ENCODE measurements at regions not wholly inside any gene's neighbourhood (a gene's known extent, or its start where the extent isn't known, plus 50 kb on each side); places are given as distances from the start of the nearest gene placed in this dataset.

DNA sequence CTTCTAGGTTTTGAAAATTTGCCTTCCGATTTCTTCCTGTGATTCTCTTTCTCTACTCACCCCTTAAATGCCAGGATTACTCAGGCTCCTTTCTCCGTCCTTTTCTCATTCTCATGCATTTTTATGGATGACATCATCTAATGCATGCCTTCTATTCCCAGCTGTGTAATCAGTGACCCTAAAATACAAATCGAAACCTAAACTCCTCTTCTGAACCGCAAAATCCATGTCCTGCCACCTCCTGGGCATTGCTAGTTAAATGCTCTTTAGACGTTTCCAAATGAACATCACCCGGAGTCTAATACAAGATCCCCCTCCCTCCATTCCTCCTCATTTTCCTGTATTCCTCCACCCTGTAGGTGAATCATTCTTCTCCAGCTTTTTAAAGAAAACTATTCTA is 1703.1 kb upstream of the FLRT2 start:
- intact Hi-C loops (cut with micrococcal nuclease): no loop called here
- 78% methylated on average over 6 of the region's 6 CpGs for WGBS (ENCODE audit: insufficient coverage)
- no peaks in the 10 kb centered on the region for H3K36me3 ChIP-seq (replicated peaks in 1 of 2; ENCODE audit: control insufficient read depth in 1 of 2, insufficient read depth in 2 of 2, low read length in 2 of 2)
- H3K27ac ChIP-seq (ENCODE audit: low read depth in 1 of 2, low read length in 2 of 2): no peak overlapping the region
- DNase-seq: no peak
- no peak overlapping the region for H3K27ac Mint-ChIP-seq
- peaks cover 2 to 6% of the 10 kb centered on the region in 2 donors for H3K9me3 ChIP-seq (replicated peaks in 1 of 2; ENCODE audit: control insufficient read depth in 1 of 2, insufficient read depth in 1 of 2, low read length in 2 of 2)
- H3K9ac ChIP-seq (ENCODE audit: insufficient read depth, low read length, poor library complexity, severe bottlenecking): no peak overlapping the region
- no peaks in the 10 kb centered on the region for H3K27me3 ChIP-seq (ENCODE audit: control insufficient read depth in 2 of 2, insufficient read depth in 2 of 2, low read length in 2 of 2)
- no peaks in the 10 kb centered on the region for H3K4me1 Mint-ChIP-seq
- H2AFZ ChIP-seq (ENCODE audit: insufficient read depth, low read depth, low read length, poor library complexity, severe bottlenecking): no peak overlapping the region
- TF ChIP-seq, protein P1, sequence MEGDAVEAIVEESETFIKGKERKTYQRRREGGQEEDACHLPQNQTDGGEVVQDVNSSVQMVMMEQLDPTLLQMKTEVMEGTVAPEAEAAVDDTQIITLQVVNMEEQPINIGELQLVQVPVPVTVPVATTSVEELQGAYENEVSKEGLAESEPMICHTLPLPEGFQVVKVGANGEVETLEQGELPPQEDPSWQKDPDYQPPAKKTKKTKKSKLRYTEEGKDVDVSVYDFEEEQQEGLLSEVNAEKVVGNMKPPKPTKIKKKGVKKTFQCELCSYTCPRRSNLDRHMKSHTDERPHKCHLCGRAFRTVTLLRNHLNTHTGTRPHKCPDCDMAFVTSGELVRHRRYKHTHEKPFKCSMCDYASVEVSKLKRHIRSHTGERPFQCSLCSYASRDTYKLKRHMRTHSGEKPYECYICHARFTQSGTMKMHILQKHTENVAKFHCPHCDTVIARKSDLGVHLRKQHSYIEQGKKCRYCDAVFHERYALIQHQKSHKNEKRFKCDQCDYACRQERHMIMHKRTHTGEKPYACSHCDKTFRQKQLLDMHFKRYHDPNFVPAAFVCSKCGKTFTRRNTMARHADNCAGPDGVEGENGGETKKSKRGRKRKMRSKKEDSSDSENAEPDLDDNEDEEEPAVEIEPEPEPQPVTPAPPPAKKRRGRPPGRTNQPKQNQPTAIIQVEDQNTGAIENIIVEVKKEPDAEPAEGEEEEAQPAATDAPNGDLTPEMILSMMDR (IDR thresholded peaks at IDR 0.05): no peak
- H3K4me3 ChIP-seq (replicated peaks in 1 of 3; ENCODE audit: low read depth in 2 of 3, low read length in 3 of 3): no peak overlapping the region
- no peaks in the 10 kb centered on the region for H4K20me1 ChIP-seq (ENCODE audit: insufficient read depth, low read length)
- no peaks in the 10 kb centered on the region for H3K36me3 Mint-ChIP-seq
- H3K9me3 Mint-ChIP-seq: peaks cover 2 to 7% (median 4%) of the 10 kb centered on the region in 7 donors
- no peak overlapping the region for H3K4me2 ChIP-seq (replicated peaks; ENCODE audit: extremely low read depth, low read length, poor library complexity, severe bottlenecking)
- no peaks in the 10 kb centered on the region for H3K4me1 ChIP-seq (ENCODE audit: control insufficient read depth in 1 of 2, insufficient read depth in 2 of 2, low read length in 2 of 2)
- H3K79me2 ChIP-seq (ENCODE audit: insufficient read depth, low read length): no peaks in the 10 kb centered on the region
- no peak overlapping the region for H3K4me3 Mint-ChIP-seq
- H3K27me3 Mint-ChIP-seq (ENCODE audit: low read depth in 3 of 3): no peaks in the 10 kb centered on the region

- Histone ChIP-seq H3K79me2 (ENCODE audit: insufficient read depth, low read length) (no peaks in the 10 kb centered on the region), H3K36me3 (replicated peaks in 1 of 2; ENCODE audit: control insufficient read depth in 1 of 2, insufficient read depth in 2 of 2, low read length in 2 of 2) (no peaks in the 10 kb centered on the region), H2AFZ (ENCODE audit: insufficient read depth, low read depth, low read length, poor library complexity, severe bottlenecking) (no peak overlapping the region), H3K4me3 (replicated peaks in 1 of 3; ENCODE audit: low read depth in 2 of 3, low read length in 3 of 3) (no peak overlapping the region), H3K27ac (ENCODE audit: low read depth in 1 of 2, low read length in 2 of 2) (no peak overlapping the region), H3K27me3 (ENCODE audit: control insufficient read depth in 2 of 2, insufficient read depth in 2 of 2, low read length in 2 of 2) (no peaks in the 10 kb centered on the region), H3K9me3 (replicated peaks in 1 of 2; ENCODE audit: control insufficient read depth in 1 of 2, insufficient read depth in 1 of 2, low read length in 2 of 2) (peaks cover 5 to 6% of the 10 kb centered on the region in 2 donors), H3K4me2 (replicated peaks; ENCODE audit: extremely low read depth, low read length, poor library complexity, severe bottlenecking) (no peak overlapping the region), H3K9ac (ENCODE audit: insufficient read depth, low read length, poor library complexity, severe bottlenecking) (no peak overlapping the region), H4K20me1 (ENCODE audit: insufficient read depth, low read length) (no peaks in the 10 kb centered on the region), H3K4me1 (ENCODE audit: control insufficient read depth in 1 of 2, insufficient read depth in 2 of 2, low read length in 2 of 2) (no peaks in the 10 kb centered on the region)
- H3K27ac Mint-ChIP-seq: no peak overlapping the region
- peaks cover 2 to 8% (median 5%) of the 10 kb centered on the region in 7 donors for H3K9me3 Mint-ChIP-seq
- no peaks in the 10 kb centered on the region for H3K27me3 Mint-ChIP-seq (ENCODE audit: low read depth in 3 of 3)
- H3K4me1 Mint-ChIP-seq: no peaks in the 10 kb centered on the region
- no CpG with 5 or more reads among the region's 3 CpGs for WGBS (ENCODE audit: insufficient coverage)
- TF ChIP-seq, protein P1 (IDR thresholded peaks at IDR 0.05): no peak
- intact Hi-C loops (cut with micrococcal nuclease): no loop called here
- no peak for DNase-seq
- H3K4me3 Mint-ChIP-seq: no peak overlapping the region
- H3K36me3 Mint-ChIP-seq: no peaks in the 10 kb centered on the region
Measured at GRCh38 chr14:83827383-83827782, 1702.6 kb upstream of the FLRT2 start.

Data from CD14-positive monocyte (primary cell).